HepG2 (cell line): ENCODE measurements at regions not wholly inside any gene's neighbourhood (a gene's known extent, or its start where the extent isn't known, plus 50 kb on each side); places are given as distances from the start of the nearest gene placed in this dataset.

ENCODE experiments used
- ATAC-seq: fragments of 200-7000 bp; cut with Tn5 transposase; 3 replicates; pipeline ENCODE4 v1.9.1; 2020; ENCODE audit warnings: mild to moderate bottlenecking, moderate library complexity
- BruUV-seq: library from RNA; stranded (reverse); fragments of 400-500 nt; replicated peaks from 2 replicates; lab custom pipeline; 2021; lab: Mats Ljungman, UMichigan
- CTCF ChIA-PET: fragments of 300-600 bp; formaldehyde crosslinking; extraction: SDS; loops from one replicate; lab custom pipeline; 2021; ENCODE audit warnings: low total read pairs, inconsistent platforms, low intra/inter-chr PET ratio; lab: Yijun Ruan, JAX
- POLR2A ChIA-PET: fragments of 350-600 bp; sonication (Branson Sonifier 250); formaldehyde crosslinking; loops from one replicate; lab custom pipeline; 2020; ENCODE audit warnings: antibody characterized with exemption, inconsistent platforms; lab: Yijun Ruan, JAX
- DNase-seq: peaks from one replicate; pipeline ENCODE4 v3.0.0-alpha.2; 2015; ENCODE audit warnings: low spot score
- FAIRE-seq: peaks from 3 replicates; lab custom pipeline; 2011; peaks lifted over from hg19 to GRCh38; lab: Jason Lieb, UNC
- H2AFZ ChIP-seq: one replicate; pipeline ENCODE4 v1.6.1; 2011; ENCODE audit warnings: low read length, inconsistent platforms
- H3K27ac ChIP-seq: fragments of 300-600 bp; 3 replicates; pipeline ENCODE4 v1.8.0; 2011; ENCODE audit warnings: mixed run types, mild to moderate bottlenecking, mixed read lengths, low read length, inconsistent platforms; ENCODE audit not compliant: insufficient read depth; ENCODE audit errors: extremely low read length
- H3K27me3 ChIP-seq, 2 experiments: fragments of 200-600 bp in 1 of 2; 2 replicates in 1 of 2; 3 replicates in 1 of 2; pipeline versions ENCODE4 v1.6.0 to v1.8.0; 2011; ENCODE audit warnings: low read length in 2 of 2, mild to moderate bottlenecking in 2 of 2, moderate library complexity in 2 of 2, inconsistent platforms in 1 of 2; ENCODE audit not compliant: insufficient read depth in 2 of 2, control insufficient read depth in 1 of 2
- H3K36me3 ChIP-seq, 2 experiments: fragments of 200-600 bp in 1 of 2; replicated peaks in 1 of 2; 2 replicates in 1 of 2; 3 replicates in 1 of 2; pipeline versions ENCODE4 v1.5.1 to v1.8.0; 2011; ENCODE audit warnings: low read length in 2 of 2, inconsistent platforms in 1 of 2; ENCODE audit not compliant: insufficient read depth in 2 of 2, control insufficient read depth in 1 of 2
- H3K4me1 ChIP-seq: 2 replicates; pipeline ENCODE4 v1.5.1; 2012; ENCODE audit warnings: low read length, inconsistent platforms; ENCODE audit not compliant: insufficient read depth
- H3K4me2 ChIP-seq: 2 replicates; pipeline ENCODE4 v1.6.0; 2011; ENCODE audit warnings: low read depth, low read length, inconsistent platforms
- H3K4me3 ChIP-seq, 3 experiments: fragments of 200-600 bp in 1 of 3; sonication (generic), shearing (Covaris generic) in 1 of 3; replicated peaks in 1 of 3; 2 replicates each; pipeline ENCODE4 v1.5.1; 2011 to 2016; ENCODE audit warnings: low read length in 3 of 3, inconsistent platforms in 2 of 3, low read depth in 2 of 3, mild to moderate bottlenecking in 2 of 3, control low read depth in 1 of 3, mixed read lengths in 1 of 3; ENCODE audit not compliant: insufficient read depth in 1 of 3
- H3K79me2 ChIP-seq: one replicate; pipeline ENCODE4 v1.6.1; 2011; ENCODE audit warnings: low read length, inconsistent platforms; ENCODE audit not compliant: insufficient read depth
- H3K9ac ChIP-seq: 2 replicates; pipeline ENCODE4 v1.6.0; 2011; ENCODE audit warnings: mild to moderate bottlenecking, low read depth, low read length, inconsistent platforms; ENCODE audit not compliant: insufficient read depth
- H3K9me3 ChIP-seq: 2 replicates; pipeline ENCODE4 v1.5.1; 2012; ENCODE audit warnings: mild to moderate bottlenecking, low read length
- H4K20me1 ChIP-seq: 2 replicates; pipeline ENCODE4 v1.6.0; 2011; ENCODE audit warnings: inconsistent platforms, mild to moderate bottlenecking, low read length, moderate library complexity; ENCODE audit not compliant: insufficient read depth
- AKAP8 ChIP-seq: sonication (generic); formaldehyde crosslinking; IDR thresholded peaks from 2 replicates; pipeline ENCODE4 v1.5.1; 2020; ENCODE audit warnings: mild to moderate bottlenecking, missing genetic modification reagents
- BATF2 ChIP-seq: sonication (generic); formaldehyde crosslinking; IDR thresholded peaks from 2 replicates; pipeline ENCODE4 v1.8.0; 2022; ENCODE audit warnings: mild to moderate bottlenecking, missing genetic modification reagents, moderate library complexity
- GRHL1 ChIP-seq: sonication (generic); formaldehyde crosslinking; conservative IDR thresholded peaks from 2 replicates; pipeline ENCODE4 v1.8.0; 2022; ENCODE audit warnings: missing genetic modification reagents
- HOXA3 ChIP-seq: sonication (generic); formaldehyde crosslinking; IDR thresholded peaks from 2 replicates; pipeline ENCODE4 v1.5.0; 2020; ENCODE audit warnings: missing genetic modification reagents
- MBNL3 ChIP-seq: fragments of 250-450 bp; sonication (Bioruptor Pico); conservative IDR thresholded peaks from 2 replicates; pipeline ENCODE4 v1.8.0; 2022; ENCODE audit warnings: mild to moderate bottlenecking, inconsistent platforms
- MED1 ChIP-seq: sonication (generic); formaldehyde crosslinking; IDR thresholded peaks from 2 replicates; pipeline ENCODE4 v1.4.0; 2020; ENCODE audit warnings: missing genetic modification reagents
- NFIB ChIP-seq: sonication (generic); formaldehyde crosslinking; IDR thresholded peaks from 2 replicates; pipeline ENCODE4 v1.9.0; 2021; ENCODE audit warnings: missing genetic modification reagents, mild to moderate bottlenecking, borderline replicate concordance
- REXO4 ChIP-seq: sonication (generic); formaldehyde crosslinking; IDR thresholded peaks from 2 replicates; pipeline ENCODE4 v1.8.0; 2022; ENCODE audit warnings: missing genetic modification reagents, mild to moderate bottlenecking, borderline replicate concordance
- SP1 ChIP-seq, 2 experiments: fragments of 450-650 bp in 1 of 2; sonication (generic) in 1 of 2; formaldehyde crosslinking in 1 of 2; IDR thresholded peaks; 2 replicates each; pipeline versions ENCODE4 v1.4.0 to v1.6.1; 2016 to 2020; ENCODE audit warnings: missing genetic modification reagents in 1 of 2
- ZBTB20 ChIP-seq: sonication (generic); formaldehyde crosslinking; IDR thresholded peaks from 2 replicates; pipeline ENCODE4 v1.8.1; 2023; ENCODE audit warnings: missing genetic modification reagents, low read depth, mild to moderate bottlenecking, borderline replicate concordance
- ZBTB42 ChIP-seq: sonication (generic); formaldehyde crosslinking; IDR thresholded peaks from 2 replicates; pipeline ENCODE4 v1.5.0; 2020; ENCODE audit warnings: mild to moderate bottlenecking, missing genetic modification reagents
- ZNF136 ChIP-seq: sonication (generic); formaldehyde crosslinking; IDR thresholded peaks from 2 replicates; pipeline ENCODE4 v1.8.1; 2022; ENCODE audit warnings: low read depth, mild to moderate bottlenecking, moderate library complexity, missing genetic modification reagents
- WGBS: methylation state at CpG from one replicate; pipeline ENCODE4 v1.1.6; 2017; ENCODE audit warnings: low lambda C conversion rate; 5-methylcytosine and 5-hydroxymethylcytosine counted together
- in situ Hi-C: cut with HindIII; loops from 2 replicates; pipeline ENCODE4 v1.10.0; 2017; ENCODE audit warnings: low pct_unique_long_range_greater_than_20kb; ENCODE audit not compliant: extremely low pct_ligation_motif_present
- intact Hi-C: fragments of 100-400 bp; cut with micrococcal nuclease; formaldehyde crosslinking; loops from one replicate; pipeline ENCODE4 v1.10.0; 2022; ENCODE audit not compliant: unreplicated experiment
- TF ChIP-seq, protein P1 (sequence below): sonication (generic); formaldehyde crosslinking; IDR thresholded peaks from 2 replicates; pipeline ENCODE4 v1.9.0; 2021; ENCODE audit warnings: missing genetic modification reagents, borderline replicate concordance
- TF ChIP-seq, protein P2 (sequence below): sonication (generic); formaldehyde crosslinking; conservative IDR thresholded peaks from 2 replicates; pipeline ENCODE4 v1.5.0; 2020; ENCODE audit warnings: missing genetic modification reagents

DNA sequence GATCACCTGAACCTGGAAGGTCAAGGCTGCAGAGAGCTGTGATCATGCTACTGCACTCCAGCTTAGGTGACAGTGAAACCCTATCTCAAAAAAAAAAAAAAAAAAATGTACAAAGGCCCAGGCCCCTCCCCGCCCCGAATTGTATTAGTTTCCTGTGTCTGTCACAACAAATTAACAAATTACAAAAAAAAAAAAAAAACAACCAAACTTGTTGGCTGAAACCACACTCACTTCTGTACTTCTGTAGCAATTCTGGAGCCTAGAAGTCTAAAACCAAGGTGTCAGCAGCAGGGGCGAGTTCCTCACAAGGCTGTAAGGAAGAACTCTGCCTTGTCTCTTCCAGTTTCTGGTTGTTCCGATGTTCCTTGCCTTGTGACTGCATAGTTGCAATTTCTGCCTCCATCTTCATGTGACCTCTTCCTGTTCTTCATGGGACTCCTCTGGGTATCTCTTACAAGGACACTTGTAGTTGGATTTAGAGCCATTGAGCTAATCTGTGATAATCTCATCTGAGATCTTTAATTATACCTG, 100.8 kb upstream of the ZSWIM2 start:
- in situ Hi-C loops, result no loop called here
- DNase-seq (no peak), ATAC-seq (no peak), FAIRE-seq (no peak)
- Histone ChIP-seq H4K20me1 (no peaks in the 10 kb centered on the region), H3K79me2 (no peaks in the 10 kb centered on the region), H2AFZ (no peak overlapping the region), H3K27me3 (0 out of 5 replicates have a peak, but pooled peaks cover 0 to 3% of the 10 kb centered on the region in 2 experiments), H3K4me3 (no peak overlapping the region), H3K9me3 (no peaks in the 10 kb centered on the region), H3K9ac (no peak overlapping the region), H3K27ac (no peak overlapping the region), H3K36me3 (no peaks in the 10 kb centered on the region), H3K4me2 (no peak overlapping the region), H3K4me1 (no peaks in the 10 kb centered on the region)
- intact Hi-C loops, result no loop called here
- WGBS, result 2% methylated on average over 4 of the region's 4 CpGs
- CTCF ChIA-PET, result no interaction called here
- TF ChIP-seq HOXA3 (CRISPR knock-in tag), result no peak
- TF ChIP-seq SP1 (IDR thresholded peaks at IDR 0.05), result no peak
- TF ChIP-seq SP1 (CRISPR knock-in tag; IDR thresholded peaks at IDR 0.05), result no peak
- no peak for TF ChIP-seq GRHL1 (CRISPR knock-in tag)
- TF ChIP-seq AKAP8 (CRISPR knock-in tag), result no peak
- TF ChIP-seq, protein P1, sequence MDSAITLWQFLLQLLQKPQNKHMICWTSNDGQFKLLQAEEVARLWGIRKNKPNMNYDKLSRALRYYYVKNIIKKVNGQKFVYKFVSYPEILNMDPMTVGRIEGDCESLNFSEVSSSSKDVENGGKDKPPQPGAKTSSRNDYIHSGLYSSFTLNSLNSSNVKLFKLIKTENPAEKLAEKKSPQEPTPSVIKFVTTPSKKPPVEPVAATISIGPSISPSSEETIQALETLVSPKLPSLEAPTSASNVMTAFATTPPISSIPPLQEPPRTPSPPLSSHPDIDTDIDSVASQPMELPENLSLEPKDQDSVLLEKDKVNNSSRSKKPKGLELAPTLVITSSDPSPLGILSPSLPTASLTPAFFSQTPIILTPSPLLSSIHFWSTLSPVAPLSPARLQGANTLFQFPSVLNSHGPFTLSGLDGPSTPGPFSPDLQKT (CRISPR knock-in tag), result no peak
- no peak for TF ChIP-seq ZBTB20 (CRISPR knock-in tag)
- no peak for TF ChIP-seq BATF2
- TF ChIP-seq, protein P2, sequence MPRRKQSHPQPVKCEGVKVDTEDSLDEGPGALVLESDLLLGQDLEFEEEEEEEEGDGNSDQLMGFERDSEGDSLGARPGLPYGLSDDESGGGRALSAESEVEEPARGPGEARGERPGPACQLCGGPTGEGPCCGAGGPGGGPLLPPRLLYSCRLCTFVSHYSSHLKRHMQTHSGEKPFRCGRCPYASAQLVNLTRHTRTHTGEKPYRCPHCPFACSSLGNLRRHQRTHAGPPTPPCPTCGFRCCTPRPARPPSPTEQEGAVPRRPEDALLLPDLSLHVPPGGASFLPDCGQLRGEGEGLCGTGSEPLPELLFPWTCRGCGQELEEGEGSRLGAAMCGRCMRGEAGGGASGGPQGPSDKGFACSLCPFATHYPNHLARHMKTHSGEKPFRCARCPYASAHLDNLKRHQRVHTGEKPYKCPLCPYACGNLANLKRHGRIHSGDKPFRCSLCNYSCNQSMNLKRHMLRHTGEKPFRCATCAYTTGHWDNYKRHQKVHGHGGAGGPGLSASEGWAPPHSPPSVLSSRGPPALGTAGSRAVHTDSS (CRISPR knock-in tag), result no peak
- no peak for TF ChIP-seq MED1 (CRISPR knock-in tag)
- no peak for TF ChIP-seq NFIB
- no peak for TF ChIP-seq ZBTB42
- TF ChIP-seq MBNL3 (CRISPR knock-in tag), result no peak
- TF ChIP-seq ZNF136 (CRISPR knock-in tag), result no peak
- no peak for TF ChIP-seq REXO4 (CRISPR knock-in tag)
- POLR2A ChIA-PET, result no interaction called here
- BruUV-seq, result no TSS peak
